T-helper 17 cell (primary cell): ENCODE measurements at regions not wholly inside any gene's neighbourhood (a gene's known extent, or its start where the extent isn't known, plus 50 kb on each side); places are given as distances from the start of the nearest gene placed in this dataset.

Source experiments
- ATAC-seq: fragments of 150-1000 bp; cut with Tn5 transposase; 2 replicates; pipeline ENCODE4 v1.10.0; 2021; ENCODE audit warnings: mild to moderate bottlenecking, moderate library complexity
- DNase-seq, 3 donors: peaks; one replicate each; pipeline versions ENCODE4 v3.0.0 to v3.0.0-alpha.2; 2020 to 2021
- H3K9me3 ChIP-seq: one replicate; pipeline ENCODE4 v1.7.0; 2013; ENCODE audit warnings: low read length, mild to moderate bottlenecking; ENCODE audit not compliant: control insufficient read depth, poor library complexity, severe bottlenecking
- H3K27ac Mint-ChIP-seq: one replicate; pipeline ENCODE4 v1.8.0; 2022; ENCODE audit warnings: mild to moderate bottlenecking, moderate library complexity, mixed read lengths
- H3K27me3 Mint-ChIP-seq: one replicate; pipeline ENCODE4 v1.8.0; 2022; ENCODE audit warnings: mixed read lengths
- H3K36me3 Mint-ChIP-seq: one replicate; pipeline ENCODE4 v1.8.0; 2022; ENCODE audit warnings: low read depth, mixed read lengths
- H3K4me1 Mint-ChIP-seq: one replicate; pipeline ENCODE4 v1.8.0; 2022; ENCODE audit warnings: mild to moderate bottlenecking, mixed read lengths
- H3K4me3 Mint-ChIP-seq: one replicate; pipeline ENCODE4 v1.8.0; 2022; ENCODE audit warnings: mild to moderate bottlenecking, moderate library complexity, mixed read lengths

GRCh38 chr3:140829796-140830195 lies 111.8 kb upstream of the SLC25A36 start:
- no peak for ATAC-seq
- Mint-ChIP-seq H3K36me3 (no peaks in the 10 kb centered on the region), H3K27me3 (peaks cover 12% of the 10 kb centered on the region), H3K4me1 (no peaks in the 10 kb centered on the region), H3K4me3 (no peak overlapping the region), H3K27ac (no peak overlapping the region)
- DNase-seq: no peak
- no peaks in the 10 kb centered on the region for H3K9me3 ChIP-seq

GRCh38 chr3:140830391-140830790 lies 111.2 kb upstream of the SLC25A36 start:
- Mint-ChIP-seq H3K4me3 (no peak overlapping the region), H3K27ac (no peak overlapping the region), H3K4me1 (no peaks in the 10 kb centered on the region), H3K36me3 (no peaks in the 10 kb centered on the region), H3K27me3 (peaks cover 12% of the 10 kb centered on the region)
- no peaks in the 10 kb centered on the region for H3K9me3 ChIP-seq
- ATAC-seq (no peak), DNase-seq (no peak)

GRCh38 chr3:140832883-140833282 lies 108.8 kb upstream of the SLC25A36 start:
- Mint-ChIP-seq H3K4me1 (no peaks in the 10 kb centered on the region), H3K27me3 (peaks cover 17% of the 10 kb centered on the region), H3K36me3 (no peaks in the 10 kb centered on the region), H3K27ac (no peak overlapping the region), H3K4me3 (no peak overlapping the region)
- no peaks in the 10 kb centered on the region for H3K9me3 ChIP-seq
- DNase-seq (no peak), ATAC-seq (no peak)

- ATAC-seq (no peak), DNase-seq (no peak)
- H3K27me3 Mint-ChIP-seq: peaks cover 12% of the 10 kb centered on the region
- H3K4me3 Mint-ChIP-seq: no peak overlapping the region
- no peak overlapping the region for H3K27ac Mint-ChIP-seq
- no peaks in the 10 kb centered on the region for H3K36me3 Mint-ChIP-seq
- no peaks in the 10 kb centered on the region for H3K4me1 Mint-ChIP-seq
- no peaks in the 10 kb centered on the region for H3K9me3 ChIP-seq
These were observed 107.2 kb upstream of the SLC25A36 start for GRCh38 chr3:140834266-140835037.

GRCh38 chr3:140842984-140843649 lies 98.5 kb upstream of the SLC25A36 start:
- H3K4me1 Mint-ChIP-seq: no peaks in the 10 kb centered on the region
- H3K4me3 Mint-ChIP-seq: no peak overlapping the region
- no peak overlapping the region for H3K27ac Mint-ChIP-seq
- no peaks in the 10 kb centered on the region for H3K36me3 Mint-ChIP-seq
- peaks cover 34% of the 10 kb centered on the region for H3K27me3 Mint-ChIP-seq
- H3K9me3 ChIP-seq: no peaks in the 10 kb centered on the region
- no peak for DNase-seq
- ATAC-seq: peak; percentile 54

GRCh38 chr3:140843656-140844055 lies 98.0 kb upstream of the SLC25A36 start:
- no peak for DNase-seq
- Mint-ChIP-seq H3K4me1 (no peaks in the 10 kb centered on the region), H3K27me3 (peaks cover 39% of the 10 kb centered on the region), H3K36me3 (no peaks in the 10 kb centered on the region), H3K4me3 (no peak overlapping the region), H3K27ac (no peak overlapping the region)
- ATAC-seq: no peak
- no peaks in the 10 kb centered on the region for H3K9me3 ChIP-seq

- no peaks in the 10 kb centered on the region for H3K9me3 ChIP-seq
- H3K4me1 Mint-ChIP-seq: no peaks in the 10 kb centered on the region
- H3K4me3 Mint-ChIP-seq: no peak overlapping the region
- no peak overlapping the region for H3K27ac Mint-ChIP-seq
- no peak for ATAC-seq
- H3K36me3 Mint-ChIP-seq: no peaks in the 10 kb centered on the region
- DNase-seq: no peak
- H3K27me3 Mint-ChIP-seq: peaks cover 41% of the 10 kb centered on the region
These were observed 97.6 kb upstream of the SLC25A36 start for GRCh38 chr3:140844072-140844471.

GRCh38 chr3:140845882-140846281 lies 95.8 kb upstream of the SLC25A36 start:
- Mint-ChIP-seq H3K27me3 (peaks cover 49% of the 10 kb centered on the region), H3K4me3 (no peak overlapping the region), H3K36me3 (no peaks in the 10 kb centered on the region), H3K4me1 (no peaks in the 10 kb centered on the region), H3K27ac (no peak overlapping the region)
- DNase-seq (no peak), ATAC-seq (no peak)
- no peaks in the 10 kb centered on the region for H3K9me3 ChIP-seq

- DNase-seq (no peak), ATAC-seq (no peak)
- H3K36me3 Mint-ChIP-seq: no peaks in the 10 kb centered on the region
- no peaks in the 10 kb centered on the region for H3K4me1 Mint-ChIP-seq
- H3K27me3 Mint-ChIP-seq: peaks cover 47% of the 10 kb centered on the region
- H3K27ac Mint-ChIP-seq: no peak overlapping the region
- H3K9me3 ChIP-seq: no peaks in the 10 kb centered on the region
- H3K4me3 Mint-ChIP-seq: no peak overlapping the region
These were observed 93.0 kb upstream of the SLC25A36 start for GRCh38 chr3:140848666-140849065.

- H3K27ac Mint-ChIP-seq: no peak overlapping the region
- H3K4me3 Mint-ChIP-seq: no peak overlapping the region
- H3K36me3 Mint-ChIP-seq: no peaks in the 10 kb centered on the region
- DNase-seq (no peak), ATAC-seq (no peak)
- no peaks in the 10 kb centered on the region for H3K4me1 Mint-ChIP-seq
- H3K9me3 ChIP-seq: no peaks in the 10 kb centered on the region
- H3K27me3 Mint-ChIP-seq: peaks cover 48% of the 10 kb centered on the region
These were observed 91.3 kb upstream of the SLC25A36 start for GRCh38 chr3:140850210-140850955.

GRCh38 chr3:140854961-140855360 lies 86.7 kb upstream of the SLC25A36 start:
- Mint-ChIP-seq H3K36me3 (no peaks in the 10 kb centered on the region), H3K4me1 (no peaks in the 10 kb centered on the region), H3K27me3 (peaks cover 13% of the 10 kb centered on the region), H3K4me3 (no peak overlapping the region), H3K27ac (no peak overlapping the region)
- H3K9me3 ChIP-seq: no peaks in the 10 kb centered on the region
- no peak for ATAC-seq
- no peak for DNase-seq

- ATAC-seq: no peak
These were observed 84.7 kb upstream of the SLC25A36 start for GRCh38 chr3:140856905-140857304.

GRCh38 chr3:140857993-140858392 lies 83.6 kb upstream of the SLC25A36 start:
- Mint-ChIP-seq H3K27ac (no peak overlapping the region), H3K27me3 (peaks cover 30% of the 10 kb centered on the region), H3K4me3 (no peak overlapping the region), H3K36me3 (no peaks in the 10 kb centered on the region), H3K4me1 (peaks cover 9% of the 10 kb centered on the region)
- H3K9me3 ChIP-seq: no peaks in the 10 kb centered on the region
- no peak for DNase-seq
- no peak for ATAC-seq

More at GRCh38 chr3:140856905-140857304, 84.7 kb upstream of the SLC25A36 start:
- no peaks in the 10 kb centered on the region for H3K4me1 Mint-ChIP-seq
- H3K9me3 ChIP-seq: no peaks in the 10 kb centered on the region
- H3K4me3 Mint-ChIP-seq: no peak overlapping the region
- no peaks in the 10 kb centered on the region for H3K36me3 Mint-ChIP-seq
- no peak overlapping the region for H3K27ac Mint-ChIP-seq
- no peak for DNase-seq
- peaks cover 20% of the 10 kb centered on the region for H3K27me3 Mint-ChIP-seq
